ENCODE measurements at regions not wholly inside any gene's neighbourhood (a gene's known extent, or its start where the extent isn't known, plus 50 kb on each side); places are given as distances from the start of the nearest gene placed in this dataset.

- Histone ChIP-seq H2BK12ac (ENCODE audit: insufficient read length, low read depth, low read length) (no peak overlapping the region), H3T11ph (ENCODE audit: low read length) (no peak overlapping the region), H3K79me1 (ENCODE audit: insufficient read depth, low read depth, low read length, poor library complexity, severe bottlenecking) (no peaks in the 10 kb centered on the region), H3K9ac (ENCODE audit: extremely low read depth, insufficient read length, low read length) (no peak overlapping the region), H3K4ac (ENCODE audit: low read depth, low read length) (no peak overlapping the region), H3K14ac (ENCODE audit: insufficient read depth, low read length) (no peak overlapping the region), H2AFZ (ENCODE audit: low read length) (no peak overlapping the region), H3K27me3 (ENCODE audit: insufficient read depth, low read length) (no peaks in the 10 kb centered on the region), H4K8ac (replicated peaks; ENCODE audit: insufficient read length, low read depth, low read length) (no peak overlapping the region), H4K5ac (ENCODE audit: insufficient read length, low read depth, low read length) (no peak overlapping the region), H3K9me3 (ENCODE audit: control insufficient read depth, low read depth, low read length) (no peaks in the 10 kb centered on the region), H2BK120ac (ENCODE audit: low read depth, low read length, poor library complexity, severe bottlenecking) (no peak overlapping the region), H3K18ac (ENCODE audit: insufficient read length, low read depth, low read length) (no peak overlapping the region), H3K56ac (ENCODE audit: insufficient read length, low read depth, low read length) (no peak overlapping the region), H3K4me1 (ENCODE audit: insufficient read depth, low read length) (no peaks in the 10 kb centered on the region), H2BK20ac (ENCODE audit: low read depth, low read length, poor library complexity, severe bottlenecking) (no peak overlapping the region), H3K23ac (ENCODE audit: insufficient read length, low read depth, low read length) (no peak overlapping the region), H2BK15ac (ENCODE audit: low read depth, low read length) (no peak overlapping the region), H3K79me2 (ENCODE audit: insufficient read depth, low read length) (no peaks in the 10 kb centered on the region), H4K20me1 (ENCODE audit: control insufficient read depth, insufficient read depth, insufficient read length) (no peaks in the 10 kb centered on the region), H2BK5ac (ENCODE audit: insufficient read length, low read length) (no peak overlapping the region), H3K27ac (ENCODE audit: insufficient read length, low read depth, low read length) (no peak overlapping the region), H3K4me2 (ENCODE audit: insufficient read depth, insufficient read length, low read length) (no peak overlapping the region), H3K23me2 (ENCODE audit: insufficient read length, low read depth, low read length, poor library complexity, severe bottlenecking) (no peaks in the 10 kb centered on the region), H4K91ac (ENCODE audit: insufficient read length, low read depth, low read length) (no peak overlapping the region), H2AK5ac (ENCODE audit: insufficient read length, low read length) (no peak overlapping the region)
- H3K27me3 Mint-ChIP-seq (ENCODE audit: low read depth), result no peaks in the 10 kb centered on the region
- no peak overlapping the region for H3K27ac Mint-ChIP-seq
- no peaks in the 10 kb centered on the region for H3K4me1 Mint-ChIP-seq
- no peak for DNase-seq
- no peak overlapping the region for H3K4me3 Mint-ChIP-seq
- no peaks in the 10 kb centered on the region for H3K36me3 Mint-ChIP-seq (ENCODE audit: insufficient read depth in 1 of 3, low read depth in 3 of 3)
- no CpG with 5 or more reads among the region's 1 CpG for WGBS (ENCODE audit: extremely low coverage, insufficient read length, low lambda C conversion rate)
- TF ChIP-seq CTCF (conservative IDR thresholded peaks at IDR 0.05), result no peak
- H3K9me3 Mint-ChIP-seq, result no peaks in the 10 kb centered on the region
Observed at GRCh38 chr6:23826572-23826971, 299.4 kb upstream of the NRSN1 start.
